Neural progenitor cell (in vitro differentiated cells): ENCODE measurements at regions not wholly inside any gene's neighbourhood (a gene's known extent, or its start where the extent isn't known, plus 50 kb on each side); places are given as distances from the start of the nearest gene placed in this dataset.
"Not testable (repeated sequence)": the region's sequence is repeated elsewhere in the genome, so short reads cannot be mapped to it uniquely, and the experiment has no call there.

Experiments
- DNase-seq: peaks from one replicate; pipeline ENCODE4 v3.0.0-alpha.2; 2016; ENCODE audit warnings: low spot score
- H2AFZ ChIP-seq: fragments of 200-600 bp; sonication (generic); replicated peaks from 2 replicates; pipeline ENCODE4 v1.6.1; 2016; ENCODE audit warnings: antibody characterized with exemption
- H3F3A ChIP-seq: fragments of 200-600 bp; sonication (generic); 2 replicates; pipeline ENCODE4 v1.6.1; 2016; ENCODE audit warnings: antibody characterized with exemption, low read depth
- H3K27ac ChIP-seq: fragments of 200-600 bp; sonication (generic); 2 replicates; pipeline ENCODE4 v1.5.1; 2016; ENCODE audit warnings: mild to moderate bottlenecking
- H3K27me3 ChIP-seq: fragments of 200-600 bp; sonication (generic); 2 replicates; pipeline ENCODE4 v1.6.1; 2016; ENCODE audit warnings: mild to moderate bottlenecking, moderate library complexity
- H3K36me3 ChIP-seq: fragments of 200-600 bp; sonication (generic); 2 replicates; pipeline ENCODE4 v1.5.1; 2016
- H3K4me1 ChIP-seq: fragments of 200-600 bp; sonication (generic); 2 replicates; pipeline ENCODE4 v1.6.1; 2016; ENCODE audit warnings: mixed run types
- H3K4me2 ChIP-seq: fragments of 200-600 bp; sonication (generic); 2 replicates; pipeline ENCODE4 v1.6.1; 2016
- H3K4me3 ChIP-seq: fragments of 200-600 bp; sonication (generic); 2 replicates; pipeline ENCODE4 v1.5.1; 2016
- H3K79me2 ChIP-seq: fragments of 200-600 bp; sonication (generic); 2 replicates; pipeline ENCODE4 v1.6.1; 2016; ENCODE audit warnings: low read depth
- H3K9ac ChIP-seq: fragments of 200-600 bp; sonication (generic); 2 replicates; pipeline ENCODE4 v1.6.1; 2016
- H3K9me3 ChIP-seq: fragments of 200-600 bp; sonication (generic); 2 replicates; pipeline ENCODE4 v1.5.1; 2016; ENCODE audit warnings: low read depth
- H4K20me1 ChIP-seq: fragments of 200-600 bp; sonication (generic); 2 replicates; pipeline ENCODE4 v1.6.1; 2016; ENCODE audit warnings: low read depth
- H3K27ac Mint-ChIP-seq: 3 replicates; pipeline ENCODE4 v1.8.0; 2021; ENCODE audit warnings: mixed read lengths
- H3K27me3 Mint-ChIP-seq: 2 replicates; pipeline ENCODE4 v1.8.0; 2022; ENCODE audit warnings: low read depth, mild to moderate bottlenecking, inconsistent platforms, moderate library complexity, mixed read lengths; ENCODE audit not compliant: insufficient read depth
- H3K36me3 Mint-ChIP-seq: 3 replicates; pipeline ENCODE4 v1.8.0; 2021; ENCODE audit warnings: mixed read lengths
- H3K4me1 Mint-ChIP-seq: 3 replicates; pipeline ENCODE4 v1.8.0; 2021; ENCODE audit warnings: mixed read lengths
- H3K4me3 Mint-ChIP-seq: 3 replicates; pipeline ENCODE4 v1.8.0; 2021; ENCODE audit warnings: mild to moderate bottlenecking, moderate library complexity, mixed read lengths
- H3K9me3 Mint-ChIP-seq: 3 replicates; pipeline ENCODE4 v1.8.0; 2020; ENCODE audit warnings: mixed read lengths
- EZH2 ChIP-seq: fragments of 200-600 bp; sonication (generic); IDR thresholded peaks from 2 replicates; pipeline ENCODE4 v1.6.1; 2017; ENCODE audit warnings: antibody characterized with exemption, mild to moderate bottlenecking, moderate library complexity
- EZH2phosphoT487 ChIP-seq: fragments of 200-600 bp; sonication (generic); IDR thresholded peaks from 2 replicates; pipeline ENCODE4 v1.6.1; 2017; ENCODE audit warnings: antibody characterized with exemption
- TF ChIP-seq, protein P1 (sequence below): fragments of 200-600 bp; sonication (generic); IDR thresholded peaks from 2 replicates; pipeline ENCODE4 v1.5.1; 2017; ENCODE audit warnings: antibody characterized with exemption, mild to moderate bottlenecking

DNA sequence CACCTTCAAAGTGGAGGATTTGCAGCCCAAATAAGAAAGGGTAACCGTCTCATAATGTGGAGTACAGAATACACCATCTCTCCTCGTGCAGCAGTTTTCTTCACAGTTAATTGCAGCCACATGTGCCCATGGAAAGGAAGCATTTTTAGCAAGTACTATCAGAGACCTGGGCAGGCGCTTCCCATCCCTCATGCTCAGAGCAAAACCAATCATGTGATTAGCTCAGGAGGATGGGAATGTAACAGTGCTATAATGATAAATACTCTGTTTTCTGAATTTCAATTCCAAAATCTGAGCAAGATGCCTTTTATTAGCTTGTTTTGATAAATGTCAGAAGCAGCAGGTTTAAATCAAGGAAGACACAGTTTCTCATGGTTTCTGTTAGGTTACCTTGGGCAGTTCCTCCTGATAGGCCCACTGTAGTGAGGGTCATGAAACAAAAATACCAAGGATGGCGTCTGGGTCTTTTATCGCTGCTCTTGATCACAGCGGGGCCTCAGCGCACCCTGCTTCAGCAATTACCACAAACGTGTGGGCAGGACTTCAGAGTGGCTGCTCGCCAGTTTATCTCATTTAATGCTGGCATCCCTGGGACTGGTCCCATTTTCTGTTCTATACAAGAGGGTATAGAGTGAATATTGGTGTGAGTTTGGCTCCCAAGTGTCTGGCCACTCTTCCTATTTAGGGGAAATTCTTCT lies 92.6 kb upstream of the VGLL4 start:
- peaks cover 6% of the 10 kb centered on the region for H3K27me3 Mint-ChIP-seq
- DNase-seq = no peak
- TF ChIP-seq EZH2 (no peak), EZH2phosphoT487 (no peak)
- TF ChIP-seq, protein P1, sequence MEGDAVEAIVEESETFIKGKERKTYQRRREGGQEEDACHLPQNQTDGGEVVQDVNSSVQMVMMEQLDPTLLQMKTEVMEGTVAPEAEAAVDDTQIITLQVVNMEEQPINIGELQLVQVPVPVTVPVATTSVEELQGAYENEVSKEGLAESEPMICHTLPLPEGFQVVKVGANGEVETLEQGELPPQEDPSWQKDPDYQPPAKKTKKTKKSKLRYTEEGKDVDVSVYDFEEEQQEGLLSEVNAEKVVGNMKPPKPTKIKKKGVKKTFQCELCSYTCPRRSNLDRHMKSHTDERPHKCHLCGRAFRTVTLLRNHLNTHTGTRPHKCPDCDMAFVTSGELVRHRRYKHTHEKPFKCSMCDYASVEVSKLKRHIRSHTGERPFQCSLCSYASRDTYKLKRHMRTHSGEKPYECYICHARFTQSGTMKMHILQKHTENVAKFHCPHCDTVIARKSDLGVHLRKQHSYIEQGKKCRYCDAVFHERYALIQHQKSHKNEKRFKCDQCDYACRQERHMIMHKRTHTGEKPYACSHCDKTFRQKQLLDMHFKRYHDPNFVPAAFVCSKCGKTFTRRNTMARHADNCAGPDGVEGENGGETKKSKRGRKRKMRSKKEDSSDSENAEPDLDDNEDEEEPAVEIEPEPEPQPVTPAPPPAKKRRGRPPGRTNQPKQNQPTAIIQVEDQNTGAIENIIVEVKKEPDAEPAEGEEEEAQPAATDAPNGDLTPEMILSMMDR = no peak

DNA sequence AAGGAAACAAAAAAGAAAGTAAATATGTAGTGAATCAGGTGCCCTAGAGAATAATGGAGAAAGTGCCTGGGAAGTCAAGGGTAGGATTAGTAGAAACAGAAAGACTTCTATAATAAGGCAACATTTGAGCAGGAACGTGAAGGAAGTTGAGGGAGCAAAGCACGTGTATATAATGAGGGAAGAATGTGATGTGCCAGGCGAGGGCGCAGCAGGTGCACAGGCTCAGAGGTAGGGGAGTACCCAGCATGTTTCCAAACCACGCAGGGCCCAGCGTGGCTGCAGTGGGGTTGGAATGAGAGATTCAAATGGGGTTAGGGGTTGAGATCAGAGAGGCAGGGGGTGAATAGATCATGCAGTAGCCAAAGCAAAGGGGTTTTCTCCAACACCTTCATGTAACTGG lies 91.9 kb upstream of the VGLL4 start:
- Mint-ChIP-seq H3K27me3 (peaks cover 6% of the 10 kb centered on the region), H3K4me3 (no peak overlapping the region), H3K27ac (no peak overlapping the region), H3K36me3 (no peaks in the 10 kb centered on the region), H3K4me1 (peaks cover 4% of the 10 kb centered on the region), H3K9me3 (no peaks in the 10 kb centered on the region)
- Histone ChIP-seq H3K4me1 (no peaks in the 10 kb centered on the region), H3K36me3 (no peaks in the 10 kb centered on the region), H2AFZ (no peak overlapping the region), H3K27me3 (no peaks in the 10 kb centered on the region), H3K4me3 (no peak overlapping the region), H3K9me3 (no peaks in the 10 kb centered on the region), H3K79me2 (no peaks in the 10 kb centered on the region), H3K4me2 (no peak overlapping the region), H3K9ac (no peak overlapping the region), H4K20me1 (no peaks in the 10 kb centered on the region), H3F3A (no peaks in the 10 kb centered on the region), H3K27ac (no peak overlapping the region)
- no peak for DNase-seq
- no peak for TF ChIP-seq EZH2
- TF ChIP-seq EZH2phosphoT487 = no peak
- TF ChIP-seq, protein P1 = no peak

More for the DNA sequence above, 92.6 kb upstream of the VGLL4 start:
- Histone ChIP-seq H3F3A (no peaks in the 10 kb centered on the region), H3K36me3 (no peaks in the 10 kb centered on the region), H3K27ac (no peak overlapping the region), H3K27me3 (no peaks in the 10 kb centered on the region), H3K79me2 (no peaks in the 10 kb centered on the region), H3K9ac (no peak overlapping the region), H2AFZ (no peak overlapping the region), H3K4me1 (no peaks in the 10 kb centered on the region), H4K20me1 (no peaks in the 10 kb centered on the region), H3K4me2 (no peak overlapping the region), H3K9me3 (no peaks in the 10 kb centered on the region), H3K4me3 (no peak overlapping the region)
- Mint-ChIP-seq H3K9me3 (no peaks in the 10 kb centered on the region), H3K4me3 (no peak overlapping the region), H3K36me3 (no peaks in the 10 kb centered on the region), H3K27ac (no peak overlapping the region), H3K4me1 (peaks cover 4% of the 10 kb centered on the region)

DNA sequence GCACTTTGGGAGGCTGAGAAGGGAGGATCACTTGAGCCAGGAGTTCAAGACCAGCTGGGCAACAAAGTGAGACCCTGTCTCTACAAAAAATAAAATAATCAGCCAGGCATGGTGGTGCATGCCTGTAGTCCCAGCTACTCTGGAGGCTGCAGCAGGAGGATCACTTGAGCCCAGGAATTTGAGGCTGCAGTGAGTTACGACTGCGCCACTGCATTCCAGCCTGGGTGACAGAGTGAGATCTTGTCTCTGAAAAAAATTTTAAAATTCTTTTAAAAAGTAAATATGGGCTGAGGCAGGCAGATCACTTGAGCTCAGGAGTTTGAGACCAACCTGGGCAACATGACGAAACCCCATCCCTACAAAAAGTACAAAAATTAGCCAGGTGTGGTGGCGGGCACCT lies 91.4 kb upstream of the VGLL4 start:
- H3K36me3 Mint-ChIP-seq, H3K27me3 Mint-ChIP-seq, H3K27ac Mint-ChIP-seq, H3K4me1 ChIP-seq, H3K9me3 Mint-ChIP-seq, H3K9ac ChIP-seq, H3K27ac ChIP-seq, H2AFZ ChIP-seq, H3K27me3 ChIP-seq, H3K4me2 ChIP-seq, H3K4me3 Mint-ChIP-seq, H3K79me2 ChIP-seq, H3K36me3 ChIP-seq, H3F3A ChIP-seq, H3K9me3 ChIP-seq, H3K4me1 Mint-ChIP-seq, DNase-seq, H4K20me1 ChIP-seq, H3K4me3 ChIP-seq: not testable (repeated sequence)

DNA sequence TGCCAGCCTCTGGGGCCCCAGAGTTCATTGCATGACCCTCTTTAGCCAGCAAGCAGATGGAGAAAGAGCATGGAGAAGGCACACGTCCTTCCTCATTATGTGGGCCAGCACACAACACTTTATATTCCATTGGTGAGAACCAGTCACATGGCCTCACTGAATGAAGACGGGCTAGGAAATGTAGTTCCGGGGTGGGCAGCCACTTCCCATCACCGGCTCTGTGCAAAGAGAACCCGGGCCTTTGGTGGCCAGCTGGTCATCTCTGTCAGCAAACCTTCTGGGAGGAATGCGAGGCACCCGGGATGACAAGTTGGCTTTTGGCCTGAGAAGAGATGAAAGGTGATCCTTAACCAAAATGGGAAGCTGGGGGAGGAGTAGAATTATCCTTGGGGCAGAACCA lies 90.2 kb upstream of the VGLL4 start:
- no peak for DNase-seq
- Histone ChIP-seq H3K4me1 (no peaks in the 10 kb centered on the region), H3F3A (no peaks in the 10 kb centered on the region), H4K20me1 (no peaks in the 10 kb centered on the region), H3K27me3 (no peaks in the 10 kb centered on the region), H2AFZ (no peak overlapping the region), H3K4me3 (no peak overlapping the region), H3K4me2 (no peak overlapping the region), H3K9ac (no peak overlapping the region), H3K27ac (no peak overlapping the region), H3K79me2 (no peaks in the 10 kb centered on the region), H3K9me3 (no peaks in the 10 kb centered on the region), H3K36me3 (no peaks in the 10 kb centered on the region)
- Mint-ChIP-seq H3K36me3 (no peaks in the 10 kb centered on the region), H3K27ac (peak overlapping the region; percentile 6), H3K4me1 (peaks cover 4% of the 10 kb centered on the region), H3K27me3 (peaks cover 6% of the 10 kb centered on the region), H3K9me3 (no peaks in the 10 kb centered on the region), H3K4me3 (no peak overlapping the region)
- TF ChIP-seq EZH2phosphoT487 (no peak), EZH2 (no peak)
- TF ChIP-seq, protein P1 = no peak
